ENCODE measurements at regions not wholly inside any gene's neighbourhood (a gene's known extent, or its start where the extent isn't known, plus 50 kb on each side); places are given as distances from the start of the nearest gene placed in this dataset.
"Not testable (repeated sequence)": the region's sequence is repeated elsewhere in the genome, so short reads cannot be mapped to it uniquely, and the experiment has no call there.

GRCh38 chr10:123393170-123393569 lies 239.0 kb downstream of the BUB3 start:
- no peak for DNase-seq (ENCODE audit: low spot score)
- in situ Hi-C loops (cut with MboI; ENCODE audit: low pct_unique_long_range_greater_than_20kb, low sequenced_read_pairs, unreplicated experiment) = loop anchor here (5.0 to 10.0 kb wide), 2 partner anchors 159 to 238 kb away; partner anchors contain the start of gene BUB3
- TF ChIP-seq, protein P1, sequence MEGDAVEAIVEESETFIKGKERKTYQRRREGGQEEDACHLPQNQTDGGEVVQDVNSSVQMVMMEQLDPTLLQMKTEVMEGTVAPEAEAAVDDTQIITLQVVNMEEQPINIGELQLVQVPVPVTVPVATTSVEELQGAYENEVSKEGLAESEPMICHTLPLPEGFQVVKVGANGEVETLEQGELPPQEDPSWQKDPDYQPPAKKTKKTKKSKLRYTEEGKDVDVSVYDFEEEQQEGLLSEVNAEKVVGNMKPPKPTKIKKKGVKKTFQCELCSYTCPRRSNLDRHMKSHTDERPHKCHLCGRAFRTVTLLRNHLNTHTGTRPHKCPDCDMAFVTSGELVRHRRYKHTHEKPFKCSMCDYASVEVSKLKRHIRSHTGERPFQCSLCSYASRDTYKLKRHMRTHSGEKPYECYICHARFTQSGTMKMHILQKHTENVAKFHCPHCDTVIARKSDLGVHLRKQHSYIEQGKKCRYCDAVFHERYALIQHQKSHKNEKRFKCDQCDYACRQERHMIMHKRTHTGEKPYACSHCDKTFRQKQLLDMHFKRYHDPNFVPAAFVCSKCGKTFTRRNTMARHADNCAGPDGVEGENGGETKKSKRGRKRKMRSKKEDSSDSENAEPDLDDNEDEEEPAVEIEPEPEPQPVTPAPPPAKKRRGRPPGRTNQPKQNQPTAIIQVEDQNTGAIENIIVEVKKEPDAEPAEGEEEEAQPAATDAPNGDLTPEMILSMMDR (IDR thresholded peaks at IDR 0.05; ENCODE audit: extremely low read depth, insufficient read depth, missing control alignments) = no peak

DNA sequence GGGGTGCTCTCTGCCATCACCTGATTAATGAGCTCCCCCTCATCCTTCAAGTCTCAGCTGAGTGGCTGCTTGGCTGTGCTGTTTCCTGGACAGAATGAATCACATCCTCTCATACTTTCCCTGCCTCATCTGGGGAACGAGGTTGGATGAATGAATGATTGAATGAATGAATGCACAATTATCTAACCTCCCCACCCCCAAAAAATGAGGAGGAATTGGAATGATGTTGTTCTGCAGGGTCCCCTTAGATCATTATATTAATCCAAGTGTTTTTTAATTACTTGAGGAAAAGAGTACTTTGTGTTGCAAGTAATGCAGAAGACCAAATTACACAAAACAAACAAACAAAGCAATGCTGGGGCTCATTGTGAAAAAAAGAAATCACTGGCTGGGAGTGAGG lies 240.2 kb downstream of the BUB3 start:
- in situ Hi-C loops (cut with MboI; ENCODE audit: low pct_unique_long_range_greater_than_20kb, low sequenced_read_pairs, unreplicated experiment) = loop anchor here (5.0 to 10.0 kb wide), 2 partner anchors 158 to 240 kb away; partner anchors contain the start of gene BUB3
- TF ChIP-seq, protein P1 (IDR thresholded peaks at IDR 0.05; ENCODE audit: extremely low read depth, insufficient read depth, missing control alignments) = no peak
- no peak for DNase-seq (ENCODE audit: low spot score)

- not testable (repeated sequence) for DNase-seq (ENCODE audit: low spot score)
- in situ Hi-C loops (cut with MboI; ENCODE audit: low pct_unique_long_range_greater_than_20kb, low sequenced_read_pairs, unreplicated experiment) = loop anchor here (10.0 kb wide), 1 partner anchor 240 kb away; the partner anchor contains the start of gene BUB3
These were observed 241.0 kb downstream of the BUB3 start for GRCh38 chr10:123395234-123395633.

DNA sequence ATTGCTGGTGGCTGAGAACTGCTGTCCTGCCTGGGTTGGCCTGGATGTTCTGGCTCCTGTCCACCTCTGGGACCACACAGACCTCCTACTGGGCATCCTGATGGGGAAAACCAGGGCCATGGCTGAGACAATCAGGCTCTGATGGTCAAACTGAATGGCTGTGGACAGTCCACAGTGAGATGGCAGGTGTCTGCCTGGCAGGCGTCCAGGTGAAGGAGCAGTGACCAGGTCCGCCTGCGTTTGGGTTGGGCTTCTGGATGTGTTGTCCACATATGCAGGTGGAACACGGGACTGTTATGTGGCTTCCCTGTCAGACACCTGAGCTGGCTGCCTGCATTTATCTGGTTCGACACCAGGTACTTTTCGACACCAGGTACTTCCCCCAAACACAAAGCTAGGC lies 241.7 kb downstream of the BUB3 start:
- no peak for DNase-seq (ENCODE audit: low spot score)
- TF ChIP-seq, protein P1 (IDR thresholded peaks at IDR 0.05; ENCODE audit: extremely low read depth, insufficient read depth, missing control alignments) = no peak
- in situ Hi-C loops (cut with MboI; ENCODE audit: low pct_unique_long_range_greater_than_20kb, low sequenced_read_pairs, unreplicated experiment) = loop anchor here (10.0 kb wide), 1 partner anchor 241 kb away; the partner anchor contains the start of gene BUB3

DNA sequence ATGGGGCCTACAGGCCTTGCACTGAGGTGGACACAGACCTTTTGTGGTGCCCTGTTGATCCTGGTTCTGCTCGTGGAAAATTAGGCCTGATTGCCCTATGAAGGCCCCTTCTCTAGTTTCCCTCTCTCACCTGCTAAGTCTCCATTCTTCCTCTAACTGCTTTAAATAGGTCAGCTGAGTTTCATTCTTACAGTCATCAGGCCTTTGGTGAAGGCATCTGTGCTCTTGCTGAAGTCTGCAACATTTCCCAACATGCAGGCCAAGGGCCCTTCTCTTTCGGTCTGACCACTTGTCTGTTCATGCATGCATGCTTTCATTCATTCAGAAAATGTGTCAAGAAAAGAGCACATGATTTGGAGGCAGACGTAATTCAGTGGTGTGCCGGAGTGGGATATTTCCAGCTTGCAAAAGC lies 244.0 kb downstream of the BUB3 start:
- peak; percentile 78 for DNase-seq (ENCODE audit: low spot score)
- TF ChIP-seq, protein P1 (IDR thresholded peaks at IDR 0.05; ENCODE audit: extremely low read depth, insufficient read depth, missing control alignments) = no peak
- in situ Hi-C loops (cut with MboI; ENCODE audit: low pct_unique_long_range_greater_than_20kb, low sequenced_read_pairs, unreplicated experiment) = loop anchor here (10.0 kb wide), 1 partner anchor 243 kb away; the partner anchor contains the start of gene BUB3

DNA sequence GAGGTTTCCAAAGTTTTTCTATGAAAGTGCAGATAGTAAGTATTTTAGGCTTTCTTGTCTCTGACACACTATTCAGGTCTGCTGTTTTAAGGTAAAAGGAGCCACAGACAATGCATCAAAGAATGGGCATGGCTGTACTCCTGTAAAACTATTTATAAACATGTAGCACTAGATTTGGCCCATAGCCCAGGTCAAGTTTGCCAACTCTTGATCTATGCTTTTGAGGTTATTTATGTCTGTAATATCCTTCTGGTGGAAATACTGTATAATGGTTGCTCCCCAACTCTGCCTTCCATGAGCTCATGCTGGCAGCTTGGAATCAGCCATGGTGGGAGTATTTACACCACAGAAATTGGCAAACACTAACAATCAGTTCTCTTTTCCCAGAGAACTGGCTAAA lies 244.6 kb downstream of the BUB3 start:
- no peak for DNase-seq (ENCODE audit: low spot score)
- in situ Hi-C loops (cut with MboI; ENCODE audit: low pct_unique_long_range_greater_than_20kb, low sequenced_read_pairs, unreplicated experiment) = loop anchor here (10.0 kb wide), 1 partner anchor 244 kb away; the partner anchor contains the start of gene BUB3
- TF ChIP-seq, protein P1 (IDR thresholded peaks at IDR 0.05; ENCODE audit: extremely low read depth, insufficient read depth, missing control alignments) = no peak

GRCh38 chr10:123399276-123399839 lies 245.2 kb downstream of the BUB3 start:
- in situ Hi-C loops (cut with MboI; ENCODE audit: low pct_unique_long_range_greater_than_20kb, low sequenced_read_pairs, unreplicated experiment) = loop anchor here (10.0 kb wide), 1 partner anchor 245 kb away; the partner anchor contains the start of gene BUB3
- DNase-seq (ENCODE audit: low spot score) = no peak
- TF ChIP-seq, protein P1 (IDR thresholded peaks at IDR 0.05; ENCODE audit: extremely low read depth, insufficient read depth, missing control alignments) = no peak
